LNCaP clone FGC (cell line): ENCODE measurements at regions not wholly inside any gene's neighbourhood (a gene's known extent, or its start where the extent isn't known, plus 50 kb on each side); places are given as distances from the start of the nearest gene placed in this dataset.

Experiments
- DNase-seq: peaks from one replicate; pipeline ENCODE4 v3.0.0-alpha.2; 2011; ENCODE audit warnings: low read depth
- H3K4me3 ChIP-seq: 2 replicates; pipeline ENCODE4 v1.5.1; 2011; ENCODE audit warnings: mild to moderate bottlenecking, low read depth, low read length, control low read depth
- TF ChIP-seq, protein P1 (sequence below): IDR thresholded peaks from 2 replicates; pipeline ENCODE4 v1.5.1; 2012; ENCODE audit warnings: mild to moderate bottlenecking; ENCODE audit not compliant: control insufficient read depth, insufficient read depth; ENCODE audit errors: extremely low read depth

DNA sequence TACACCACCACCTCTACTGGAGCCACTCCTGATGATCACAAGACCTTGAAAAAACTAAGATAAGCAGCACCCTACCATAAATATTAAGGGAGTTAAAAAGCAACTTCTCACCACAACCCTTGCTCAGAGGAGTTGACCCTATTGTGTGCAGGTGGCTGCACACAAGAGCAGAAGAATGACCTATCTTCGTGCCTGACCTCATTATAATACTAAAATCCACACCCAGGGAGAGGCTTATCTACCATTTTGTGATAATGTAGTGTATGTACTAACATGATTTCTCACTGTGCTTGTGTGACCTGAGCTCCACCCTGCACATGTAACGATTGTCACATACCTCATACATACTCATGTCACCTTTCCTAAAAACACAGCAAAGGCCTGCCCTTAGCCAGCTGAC is 205.0 kb upstream of the MBL2 start:
- H3K4me3 ChIP-seq: no peak overlapping the region
- DNase-seq: no peak
- TF ChIP-seq, protein P1, sequence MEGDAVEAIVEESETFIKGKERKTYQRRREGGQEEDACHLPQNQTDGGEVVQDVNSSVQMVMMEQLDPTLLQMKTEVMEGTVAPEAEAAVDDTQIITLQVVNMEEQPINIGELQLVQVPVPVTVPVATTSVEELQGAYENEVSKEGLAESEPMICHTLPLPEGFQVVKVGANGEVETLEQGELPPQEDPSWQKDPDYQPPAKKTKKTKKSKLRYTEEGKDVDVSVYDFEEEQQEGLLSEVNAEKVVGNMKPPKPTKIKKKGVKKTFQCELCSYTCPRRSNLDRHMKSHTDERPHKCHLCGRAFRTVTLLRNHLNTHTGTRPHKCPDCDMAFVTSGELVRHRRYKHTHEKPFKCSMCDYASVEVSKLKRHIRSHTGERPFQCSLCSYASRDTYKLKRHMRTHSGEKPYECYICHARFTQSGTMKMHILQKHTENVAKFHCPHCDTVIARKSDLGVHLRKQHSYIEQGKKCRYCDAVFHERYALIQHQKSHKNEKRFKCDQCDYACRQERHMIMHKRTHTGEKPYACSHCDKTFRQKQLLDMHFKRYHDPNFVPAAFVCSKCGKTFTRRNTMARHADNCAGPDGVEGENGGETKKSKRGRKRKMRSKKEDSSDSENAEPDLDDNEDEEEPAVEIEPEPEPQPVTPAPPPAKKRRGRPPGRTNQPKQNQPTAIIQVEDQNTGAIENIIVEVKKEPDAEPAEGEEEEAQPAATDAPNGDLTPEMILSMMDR: no peak

DNA sequence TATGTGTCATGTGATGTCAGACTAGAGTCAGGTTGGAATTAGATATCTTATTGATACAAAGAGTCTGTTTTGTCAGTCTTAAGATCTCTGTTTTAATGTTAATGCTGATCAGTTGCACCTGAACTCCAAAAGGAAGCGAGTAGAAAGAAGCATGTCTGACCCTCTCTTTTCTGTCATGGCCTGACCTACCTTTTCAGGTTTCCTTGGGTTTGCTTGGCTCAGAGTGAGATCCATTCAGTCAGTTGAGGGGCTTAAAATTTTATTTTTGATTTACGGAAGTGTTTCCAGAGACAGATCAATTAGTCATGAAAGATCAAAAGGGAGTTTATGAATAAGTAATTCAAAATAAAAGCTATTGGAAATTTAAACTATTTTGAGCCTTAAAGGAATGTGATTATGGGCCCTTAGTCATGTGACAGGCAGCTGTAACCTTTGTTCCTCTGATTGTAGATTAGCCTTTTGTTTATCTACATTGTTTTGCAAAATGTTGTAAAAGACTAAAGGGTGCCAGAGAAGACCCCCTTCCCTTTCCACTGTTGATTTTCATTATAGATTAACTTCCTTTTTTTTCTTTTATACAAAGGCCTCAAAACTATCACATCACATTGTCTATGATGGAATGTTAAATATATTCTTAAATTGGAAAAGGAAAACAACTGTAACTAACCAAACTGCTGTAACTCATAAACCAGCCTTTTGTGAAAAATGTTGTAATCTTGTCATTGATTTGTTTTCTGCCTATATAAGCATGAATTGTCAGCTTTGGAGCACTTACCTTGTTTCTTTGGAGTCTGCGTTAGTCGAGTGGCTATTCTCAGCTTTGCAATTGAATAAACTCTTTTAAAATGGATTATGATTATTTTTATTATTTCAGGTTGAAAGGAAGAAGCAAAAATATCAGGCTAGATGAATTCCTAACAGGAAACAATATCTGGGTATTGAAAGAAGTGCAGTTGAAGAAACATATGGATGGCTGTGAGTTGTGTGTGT is 195.5 kb upstream of the MBL2 start:
- no peak overlapping the region for H3K4me3 ChIP-seq
- TF ChIP-seq, protein P1: no peak

DNA sequence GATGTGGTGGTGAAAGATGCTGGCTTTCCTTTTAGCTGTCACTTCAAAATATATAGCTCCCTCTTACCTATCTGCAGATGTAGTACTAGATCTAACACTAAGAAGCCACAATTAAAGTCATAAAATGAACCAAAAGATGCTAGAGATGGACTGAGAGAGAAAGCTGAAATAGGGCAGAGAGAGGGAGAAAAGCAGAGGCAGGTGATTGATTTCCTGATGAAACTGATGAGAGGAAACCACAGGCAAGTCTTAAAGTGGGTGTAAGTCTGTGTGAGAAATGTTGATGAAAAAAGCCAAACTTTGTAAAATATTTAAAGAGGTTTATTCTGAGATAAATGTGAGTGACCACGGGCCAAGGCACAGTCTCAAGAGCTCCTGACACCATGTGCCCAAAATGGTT is 194.3 kb upstream of the MBL2 start:
- H3K4me3 ChIP-seq: no peak overlapping the region
- DNase-seq: no peak
- TF ChIP-seq, protein P1: no peak

More for the DNA sequence above, 195.5 kb upstream of the MBL2 start:
- no peak for DNase-seq

DNA sequence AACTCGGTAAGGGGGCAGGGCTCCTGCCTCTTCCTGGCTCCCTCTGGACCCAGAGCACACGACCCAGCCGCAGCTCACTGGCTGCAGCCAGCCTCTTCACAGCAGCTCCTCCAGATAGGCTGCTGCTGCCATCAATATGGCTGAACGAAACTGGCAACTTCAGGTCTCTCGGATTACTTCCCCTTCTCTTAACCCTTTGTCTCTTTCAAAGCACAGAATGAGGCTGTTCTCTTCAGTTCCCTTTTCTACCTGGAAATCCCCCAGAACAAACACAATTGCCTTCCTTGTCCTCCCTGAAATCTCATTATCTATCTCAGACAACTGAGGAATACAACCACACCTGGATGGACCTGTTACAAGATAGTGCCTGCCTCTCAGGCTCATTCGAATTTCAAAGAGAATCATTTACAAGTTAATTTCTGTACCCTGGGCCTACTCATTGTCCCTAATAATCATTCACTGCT is 193.4 kb upstream of the MBL2 start:
- TF ChIP-seq, protein P1: no peak

DNA sequence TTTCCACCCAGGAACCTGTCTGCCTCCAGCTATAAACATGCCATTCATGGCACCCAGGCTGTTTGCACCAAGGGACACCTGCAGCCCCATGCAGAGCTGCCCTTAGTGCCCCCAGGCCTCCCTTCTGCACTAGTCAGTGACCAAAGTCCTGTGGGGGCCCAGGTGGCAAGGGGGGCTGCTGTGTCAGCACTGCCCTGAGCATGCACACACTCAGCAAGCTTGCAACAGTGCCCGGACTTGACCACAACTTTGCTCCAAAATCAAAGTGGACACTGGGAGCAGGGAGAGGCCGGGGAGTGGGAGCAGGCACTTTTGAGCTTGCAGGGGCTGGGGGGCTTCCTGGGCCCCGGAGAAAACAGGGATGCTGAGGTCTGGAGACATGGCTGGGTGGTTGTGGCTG is 192.9 kb upstream of the MBL2 start:
- DNase-seq: no peak
- TF ChIP-seq, protein P1: no peak
- H3K4me3 ChIP-seq: no peak overlapping the region

More for the DNA sequence above, 193.4 kb upstream of the MBL2 start:
- no peak overlapping the region for H3K4me3 ChIP-seq
- DNase-seq: no peak

DNA sequence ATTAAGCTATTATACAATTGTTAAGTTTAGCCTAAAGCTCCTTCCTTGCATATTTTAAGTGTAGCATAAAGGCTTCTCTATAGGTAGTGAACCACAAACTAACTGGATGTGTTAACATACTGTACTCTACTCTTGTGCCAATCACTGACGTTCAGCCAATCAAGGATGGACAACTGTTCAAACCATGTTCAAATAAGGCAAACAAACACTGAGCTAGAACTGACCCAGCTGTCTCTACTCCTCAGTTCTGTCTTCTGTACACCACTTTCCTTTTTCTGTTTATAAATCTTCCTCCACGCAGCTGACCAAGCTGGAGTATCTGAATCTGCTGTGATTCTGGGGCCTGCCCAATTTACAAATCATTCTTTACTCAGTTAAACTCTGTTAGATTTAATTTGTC is 188.7 kb upstream of the MBL2 start:
- TF ChIP-seq, protein P1: no peak
- peak; percentile 23 for DNase-seq
- no peak overlapping the region for H3K4me3 ChIP-seq

DNA sequence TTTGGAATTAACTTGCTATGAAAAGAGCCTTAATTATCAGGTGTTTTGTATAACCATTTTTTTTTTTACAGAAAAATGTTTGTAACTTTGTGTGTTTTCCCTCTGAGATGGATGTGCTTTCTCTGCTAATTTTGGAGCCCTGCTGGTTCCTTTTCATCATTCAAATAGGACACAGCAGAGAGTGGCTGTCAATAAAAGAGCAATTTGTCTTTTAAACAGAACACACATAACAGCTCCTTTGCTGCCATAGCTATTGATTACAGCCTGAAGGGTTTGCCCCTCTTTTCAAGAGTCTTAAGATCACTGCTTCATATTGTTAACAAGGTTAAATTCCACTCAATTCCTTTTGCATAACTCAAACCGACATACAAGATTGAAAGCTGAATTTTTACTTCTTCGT is 187.2 kb upstream of the MBL2 start:
- H3K4me3 ChIP-seq: no peak overlapping the region
- TF ChIP-seq, protein P1: no peak
- DNase-seq: no peak
